ENCODE measurements at regions not wholly inside any gene's neighbourhood (a gene's known extent, or its start where the extent isn't known, plus 50 kb on each side); places are given as distances from the start of the nearest gene placed in this dataset.

DNA sequence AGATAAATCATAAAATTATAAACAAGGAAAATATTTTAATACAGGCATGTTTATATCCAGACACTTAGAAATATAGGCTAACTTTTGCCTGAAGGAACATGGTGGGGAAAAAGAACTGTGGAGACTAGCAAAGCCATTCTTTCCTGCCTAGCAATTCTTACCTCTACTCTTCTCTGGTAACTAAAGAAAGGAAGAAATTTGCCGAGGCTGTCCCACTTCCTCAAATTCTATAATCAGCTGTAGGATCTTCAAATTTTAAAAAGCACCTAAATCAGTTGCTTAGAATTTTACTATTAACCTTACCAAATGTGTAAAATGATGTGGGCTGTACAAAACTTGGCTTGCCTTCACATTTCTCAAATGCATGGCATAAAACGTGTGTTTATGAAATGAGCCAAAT, 249.1 kb upstream of the SMARCA2 start:
- H2AFZ ChIP-seq (ENCODE audit: low read depth, low read length), result no peak overlapping the region
- no peaks in the 10 kb centered on the region for H4K20me1 ChIP-seq (ENCODE audit: insufficient read depth)
- no peaks in the 10 kb centered on the region for H3K9me3 ChIP-seq (ENCODE audit: low read length)
- TF ChIP-seq, protein P1, sequence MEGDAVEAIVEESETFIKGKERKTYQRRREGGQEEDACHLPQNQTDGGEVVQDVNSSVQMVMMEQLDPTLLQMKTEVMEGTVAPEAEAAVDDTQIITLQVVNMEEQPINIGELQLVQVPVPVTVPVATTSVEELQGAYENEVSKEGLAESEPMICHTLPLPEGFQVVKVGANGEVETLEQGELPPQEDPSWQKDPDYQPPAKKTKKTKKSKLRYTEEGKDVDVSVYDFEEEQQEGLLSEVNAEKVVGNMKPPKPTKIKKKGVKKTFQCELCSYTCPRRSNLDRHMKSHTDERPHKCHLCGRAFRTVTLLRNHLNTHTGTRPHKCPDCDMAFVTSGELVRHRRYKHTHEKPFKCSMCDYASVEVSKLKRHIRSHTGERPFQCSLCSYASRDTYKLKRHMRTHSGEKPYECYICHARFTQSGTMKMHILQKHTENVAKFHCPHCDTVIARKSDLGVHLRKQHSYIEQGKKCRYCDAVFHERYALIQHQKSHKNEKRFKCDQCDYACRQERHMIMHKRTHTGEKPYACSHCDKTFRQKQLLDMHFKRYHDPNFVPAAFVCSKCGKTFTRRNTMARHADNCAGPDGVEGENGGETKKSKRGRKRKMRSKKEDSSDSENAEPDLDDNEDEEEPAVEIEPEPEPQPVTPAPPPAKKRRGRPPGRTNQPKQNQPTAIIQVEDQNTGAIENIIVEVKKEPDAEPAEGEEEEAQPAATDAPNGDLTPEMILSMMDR (IDR thresholded peaks at IDR 0.05; ENCODE audit: poor library complexity, severe bottlenecking), result no peak
- no peak for TF ChIP-seq TAF1 (IDR thresholded peaks at IDR 0.05; ENCODE audit: low read depth)
- no peak overlapping the region for H3K4me2 ChIP-seq (ENCODE audit: low read length)
- no peaks in the 10 kb centered on the region for H3F3A ChIP-seq (ENCODE audit: insufficient read depth, low read length, poor library complexity, severe bottlenecking)
- no peaks in the 10 kb centered on the region for H3K79me2 ChIP-seq (replicated peaks; ENCODE audit: insufficient read depth, low read length)
- H3K27ac ChIP-seq (ENCODE audit: low read length), result no peak overlapping the region
- H3K27me3 ChIP-seq (ENCODE audit: insufficient read depth, low read depth, low read length), result no peaks in the 10 kb centered on the region
- no peak overlapping the region for H3K9ac ChIP-seq (ENCODE audit: low read length)
- no peaks in the 10 kb centered on the region for H3K9me2 ChIP-seq (ENCODE audit: insufficient read depth, low read length)
- H3K36me3 ChIP-seq (ENCODE audit: insufficient read depth, low read length), result no peaks in the 10 kb centered on the region
- H3K4me3 ChIP-seq (ENCODE audit: low read length), result no peak overlapping the region

DNA sequence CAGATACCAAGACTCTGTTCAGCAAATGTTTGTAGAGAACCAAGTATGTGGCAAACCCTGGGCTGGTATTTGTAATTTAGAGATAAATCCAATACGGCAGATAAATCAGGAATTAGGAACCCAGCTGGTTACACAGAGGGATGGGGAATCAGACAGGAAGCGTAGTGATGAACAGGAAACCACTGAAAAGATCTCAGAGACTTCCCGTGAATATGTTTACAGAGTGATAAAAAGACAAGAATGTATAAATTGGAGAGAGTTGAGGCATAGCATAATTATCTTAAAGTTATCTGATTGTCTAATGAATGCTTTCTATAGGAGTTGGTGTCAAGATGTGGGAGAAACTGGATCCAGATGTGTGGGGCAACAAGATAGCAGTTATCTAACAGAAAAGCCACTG, 246.6 kb upstream of the SMARCA2 start:
- Histone ChIP-seq H3F3A (ENCODE audit: insufficient read depth, low read length, poor library complexity, severe bottlenecking) (no peaks in the 10 kb centered on the region), H4K20me1 (ENCODE audit: insufficient read depth) (no peaks in the 10 kb centered on the region), H3K9me2 (ENCODE audit: insufficient read depth, low read length) (no peaks in the 10 kb centered on the region), H3K4me3 (ENCODE audit: low read length) (no peak overlapping the region), H2AFZ (ENCODE audit: low read depth, low read length) (no peak overlapping the region), H3K4me2 (ENCODE audit: low read length) (no peak overlapping the region), H3K9me3 (ENCODE audit: low read length) (no peaks in the 10 kb centered on the region), H3K9ac (ENCODE audit: low read length) (no peak overlapping the region), H3K27ac (ENCODE audit: low read length) (no peak overlapping the region), H3K36me3 (ENCODE audit: insufficient read depth, low read length) (no peaks in the 10 kb centered on the region), H3K27me3 (ENCODE audit: insufficient read depth, low read depth, low read length) (no peaks in the 10 kb centered on the region), H3K79me2 (replicated peaks; ENCODE audit: insufficient read depth, low read length) (no peaks in the 10 kb centered on the region)
- TF ChIP-seq TAF1 (IDR thresholded peaks at IDR 0.05; ENCODE audit: low read depth) (no peak), EP300 (conservative IDR thresholded peaks at IDR 0.05; ENCODE audit: poor library complexity, severe bottlenecking) (no peak), RAD21 (conservative IDR thresholded peaks at IDR 0.05) (no peak), SMC3 (conservative IDR thresholded peaks at IDR 0.05; ENCODE audit: poor library complexity) (no peak), POLR2AphosphoS5 (IDR thresholded peaks at IDR 0.05) (no peak), MXI1 (conservative IDR thresholded peaks at IDR 0.05; ENCODE audit: poor library complexity, severe bottlenecking) (no peak)

DNA sequence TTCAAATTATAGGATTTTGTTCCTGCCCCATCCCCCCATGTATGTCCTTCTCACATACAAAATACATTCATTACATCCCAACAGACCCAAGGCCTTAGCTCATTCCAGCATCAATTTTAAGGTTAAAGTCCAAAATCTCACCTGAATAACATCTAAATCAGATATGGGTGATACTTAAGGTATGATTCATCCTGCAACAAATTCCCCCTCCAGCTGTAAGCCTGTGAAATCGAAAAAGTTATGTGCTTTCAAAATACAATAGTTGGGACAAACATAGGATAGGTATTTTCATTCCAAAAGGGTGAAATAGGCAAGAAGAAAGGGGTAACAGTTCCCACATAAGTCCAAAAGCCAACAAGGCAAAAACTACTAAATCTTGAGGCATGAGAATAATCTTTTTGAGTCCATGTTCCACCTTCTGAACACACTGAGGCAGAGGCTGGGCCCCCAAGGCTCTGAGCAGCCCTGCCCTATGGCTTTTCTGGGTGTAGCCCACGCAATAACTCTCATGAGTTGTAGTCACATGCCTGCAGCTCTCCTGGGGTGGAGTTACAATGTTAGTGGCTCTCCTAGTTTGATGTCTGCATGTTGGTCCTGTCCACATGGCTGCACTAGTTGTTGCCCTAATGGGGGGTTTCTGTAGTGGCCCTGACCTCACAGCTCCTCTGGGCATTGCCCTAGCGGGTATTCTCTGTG, 243.9 kb upstream of the SMARCA2 start:
- Histone ChIP-seq H3K36me3 (ENCODE audit: insufficient read depth, low read length) (no peaks in the 10 kb centered on the region), H3K4me3 (ENCODE audit: low read length) (no peak overlapping the region), H3K79me2 (replicated peaks; ENCODE audit: insufficient read depth, low read length) (no peaks in the 10 kb centered on the region), H3K4me2 (ENCODE audit: low read length) (no peak overlapping the region), H2AFZ (ENCODE audit: low read depth, low read length) (no peak overlapping the region), H3K27me3 (ENCODE audit: insufficient read depth, low read depth, low read length) (no peaks in the 10 kb centered on the region), H3F3A (ENCODE audit: insufficient read depth, low read length, poor library complexity, severe bottlenecking) (no peaks in the 10 kb centered on the region), H3K27ac (ENCODE audit: low read length) (no peak overlapping the region), H4K20me1 (ENCODE audit: insufficient read depth) (no peaks in the 10 kb centered on the region), H3K9me2 (ENCODE audit: insufficient read depth, low read length) (no peaks in the 10 kb centered on the region), H3K9me3 (ENCODE audit: low read length) (no peaks in the 10 kb centered on the region), H3K9ac (ENCODE audit: low read length) (no peak overlapping the region)
- TF ChIP-seq EZH2 (IDR thresholded peaks at IDR 0.05; ENCODE audit: borderline replicate concordance, insufficient read depth, low read length, poor library complexity, severe bottlenecking) (no peak), TAF1 (IDR thresholded peaks at IDR 0.05; ENCODE audit: low read depth) (no peak), POLR2AphosphoS5 (IDR thresholded peaks at IDR 0.05) (no peak), SMC3 (conservative IDR thresholded peaks at IDR 0.05; ENCODE audit: poor library complexity) (no peak), RAD21 (conservative IDR thresholded peaks at IDR 0.05) (no peak), MXI1 (conservative IDR thresholded peaks at IDR 0.05; ENCODE audit: poor library complexity, severe bottlenecking) (no peak), EP300 (conservative IDR thresholded peaks at IDR 0.05; ENCODE audit: poor library complexity, severe bottlenecking) (no peak)
- TF ChIP-seq, protein P1 (IDR thresholded peaks at IDR 0.05; ENCODE audit: poor library complexity, severe bottlenecking), result no peak
- TF ChIP-seq, protein P2, sequence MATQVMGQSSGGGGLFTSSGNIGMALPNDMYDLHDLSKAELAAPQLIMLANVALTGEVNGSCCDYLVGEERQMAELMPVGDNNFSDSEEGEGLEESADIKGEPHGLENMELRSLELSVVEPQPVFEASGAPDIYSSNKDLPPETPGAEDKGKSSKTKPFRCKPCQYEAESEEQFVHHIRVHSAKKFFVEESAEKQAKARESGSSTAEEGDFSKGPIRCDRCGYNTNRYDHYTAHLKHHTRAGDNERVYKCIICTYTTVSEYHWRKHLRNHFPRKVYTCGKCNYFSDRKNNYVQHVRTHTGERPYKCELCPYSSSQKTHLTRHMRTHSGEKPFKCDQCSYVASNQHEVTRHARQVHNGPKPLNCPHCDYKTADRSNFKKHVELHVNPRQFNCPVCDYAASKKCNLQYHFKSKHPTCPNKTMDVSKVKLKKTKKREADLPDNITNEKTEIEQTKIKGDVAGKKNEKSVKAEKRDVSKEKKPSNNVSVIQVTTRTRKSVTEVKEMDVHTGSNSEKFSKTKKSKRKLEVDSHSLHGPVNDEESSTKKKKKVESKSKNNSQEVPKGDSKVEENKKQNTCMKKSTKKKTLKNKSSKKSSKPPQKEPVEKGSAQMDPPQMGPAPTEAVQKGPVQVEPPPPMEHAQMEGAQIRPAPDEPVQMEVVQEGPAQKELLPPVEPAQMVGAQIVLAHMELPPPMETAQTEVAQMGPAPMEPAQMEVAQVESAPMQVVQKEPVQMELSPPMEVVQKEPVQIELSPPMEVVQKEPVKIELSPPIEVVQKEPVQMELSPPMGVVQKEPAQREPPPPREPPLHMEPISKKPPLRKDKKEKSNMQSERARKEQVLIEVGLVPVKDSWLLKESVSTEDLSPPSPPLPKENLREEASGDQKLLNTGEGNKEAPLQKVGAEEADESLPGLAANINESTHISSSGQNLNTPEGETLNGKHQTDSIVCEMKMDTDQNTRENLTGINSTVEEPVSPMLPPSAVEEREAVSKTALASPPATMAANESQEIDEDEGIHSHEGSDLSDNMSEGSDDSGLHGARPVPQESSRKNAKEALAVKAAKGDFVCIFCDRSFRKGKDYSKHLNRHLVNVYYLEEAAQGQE (IDR thresholded peaks at IDR 0.05; ENCODE audit: borderline replicate concordance), result no peak

All from neural cell (in vitro differentiated cells).